ENCODE measurements at regions not wholly inside any gene's neighbourhood (a gene's known extent, or its start where the extent isn't known, plus 50 kb on each side); places are given as distances from the start of the nearest gene placed in this dataset.

- DNase-seq (ENCODE audit: low read depth), result no peak
Observed at GRCh38 chr6:17047889-17048288, 54.0 kb upstream of the STMND1 start.

DNA sequence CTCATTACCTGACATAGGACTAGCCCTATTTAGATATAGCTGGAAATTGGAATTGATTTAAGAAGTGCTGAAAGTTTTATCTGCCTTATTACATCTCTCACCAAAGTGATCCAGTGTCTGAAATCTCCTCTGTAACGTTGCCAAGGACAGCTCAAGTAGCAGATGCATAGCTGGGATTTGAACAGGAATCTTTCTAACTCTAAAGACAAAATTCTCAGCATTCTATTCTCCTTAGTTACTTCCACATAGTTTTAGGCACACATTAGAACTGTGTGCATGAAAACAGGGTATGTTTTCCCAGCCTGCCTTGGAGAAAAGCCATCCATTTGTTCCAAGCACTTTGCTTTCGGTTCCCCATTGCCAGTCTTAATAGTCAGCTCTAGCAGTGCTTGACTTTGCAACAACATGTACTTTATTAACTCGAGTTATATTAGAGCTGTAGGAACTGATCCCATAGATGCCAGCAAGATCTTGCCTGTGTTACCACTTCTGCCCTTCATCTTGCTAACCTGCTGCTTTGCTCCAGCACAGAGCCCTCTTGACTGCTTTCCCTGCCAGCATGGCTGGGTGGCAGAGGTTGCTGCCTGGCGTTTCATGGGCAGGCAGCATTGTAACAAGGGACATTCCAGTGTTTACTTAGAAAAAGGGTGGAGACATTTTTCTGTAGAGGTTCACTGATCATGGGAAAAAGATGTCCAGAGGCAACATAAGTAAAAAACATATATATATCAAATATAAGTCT, 56.1 kb upstream of the STMND1 start:
- no peak for DNase-seq (ENCODE audit: low read depth)

- DNase-seq (ENCODE audit: low read depth), result no peak
Observed at GRCh38 chr6:17043148-17043522, 58.7 kb upstream of the STMND1 start.

DNA sequence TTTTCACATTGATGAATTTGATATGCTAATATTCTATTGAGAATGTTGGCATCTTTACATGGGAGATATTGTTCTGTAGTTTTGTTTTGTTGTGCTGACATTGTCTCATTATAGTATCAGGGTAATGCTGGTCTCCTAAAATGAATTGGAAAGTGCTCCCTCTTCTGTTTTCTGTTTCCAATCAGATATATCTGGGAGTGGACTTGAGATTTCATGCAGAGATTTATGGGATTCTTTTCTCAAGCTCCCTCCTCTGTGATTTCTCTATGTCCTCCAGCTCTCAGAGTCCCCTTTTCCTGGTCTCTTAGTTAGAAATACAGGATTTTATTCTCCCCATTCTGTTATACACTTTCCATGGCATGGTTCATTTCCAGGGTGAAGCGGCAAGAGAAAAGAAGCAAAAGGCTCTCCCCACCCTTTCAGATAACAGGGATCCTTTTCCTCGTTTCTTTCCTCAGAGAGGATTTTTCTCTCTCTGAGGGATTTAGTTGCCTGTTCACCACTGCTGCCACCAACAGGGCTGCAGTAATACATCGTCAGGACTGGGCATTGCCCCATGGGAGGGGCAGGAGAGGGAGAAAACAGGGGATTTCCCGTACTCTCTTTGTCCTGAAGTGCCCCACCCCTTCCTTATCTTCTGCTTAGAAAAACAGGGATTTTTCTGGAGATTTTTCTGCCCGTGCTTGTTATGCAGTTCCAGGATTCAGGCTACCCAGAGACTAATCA, 59.3 kb upstream of the STMND1 start:
- DNase-seq (ENCODE audit: low read depth), result no peak

DNA sequence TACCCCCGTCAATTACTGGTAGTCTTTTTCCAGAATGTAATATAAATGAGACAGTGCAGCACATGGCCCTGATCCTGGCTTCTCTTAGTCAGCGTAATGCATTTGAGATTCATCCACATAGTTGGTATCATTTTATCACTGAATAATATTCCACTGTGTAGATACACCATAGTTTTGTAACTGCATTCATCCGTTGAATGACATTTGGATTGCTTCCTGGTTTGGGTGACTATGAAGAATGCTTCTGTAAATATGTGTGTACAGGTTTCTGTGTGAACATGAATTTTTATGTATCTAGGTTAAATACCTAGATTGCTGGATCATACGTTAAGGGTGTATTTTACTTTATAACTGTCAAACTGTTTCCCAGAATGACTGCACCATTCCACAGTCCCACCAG, 62.6 kb upstream of the STMND1 start:
- DNase-seq (ENCODE audit: low read depth), result no peak

DNA sequence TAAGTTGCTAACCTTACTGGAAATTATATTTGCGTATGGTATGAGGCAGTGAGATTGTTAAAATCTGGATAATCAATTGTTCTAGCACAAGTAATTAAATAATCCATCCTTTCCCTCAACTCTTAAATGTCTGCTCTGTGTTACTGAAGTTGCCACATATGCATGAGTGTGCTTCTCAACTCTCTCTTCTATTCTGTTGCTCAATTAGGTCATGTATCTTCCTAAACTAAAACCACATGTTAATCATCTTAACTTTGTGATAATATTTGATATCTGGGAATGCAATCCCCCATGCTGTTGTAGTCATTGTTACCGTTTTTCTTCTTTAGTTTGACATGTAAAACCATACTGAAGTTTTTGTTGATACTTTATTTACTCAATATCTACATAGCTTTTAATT, 63.5 kb upstream of the STMND1 start:
- no peak for DNase-seq (ENCODE audit: low read depth)

DNA sequence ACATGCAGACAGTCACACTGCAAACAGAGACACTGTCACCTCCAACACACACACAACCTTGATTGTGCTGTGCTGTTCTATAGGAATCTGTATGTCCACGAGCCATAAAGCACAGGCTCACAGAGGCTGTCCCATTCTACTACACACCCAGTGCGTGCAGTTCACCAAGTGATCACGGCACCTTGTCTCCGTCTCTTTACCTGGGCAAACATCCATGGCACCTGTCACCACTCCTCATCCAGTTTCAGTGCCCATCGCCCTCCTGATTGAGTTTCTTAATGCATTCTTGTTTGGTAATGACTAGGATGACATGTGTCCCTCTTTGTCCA, 65.8 kb upstream of the STMND1 start:
- DNase-seq (ENCODE audit: low read depth), result no peak

DNA sequence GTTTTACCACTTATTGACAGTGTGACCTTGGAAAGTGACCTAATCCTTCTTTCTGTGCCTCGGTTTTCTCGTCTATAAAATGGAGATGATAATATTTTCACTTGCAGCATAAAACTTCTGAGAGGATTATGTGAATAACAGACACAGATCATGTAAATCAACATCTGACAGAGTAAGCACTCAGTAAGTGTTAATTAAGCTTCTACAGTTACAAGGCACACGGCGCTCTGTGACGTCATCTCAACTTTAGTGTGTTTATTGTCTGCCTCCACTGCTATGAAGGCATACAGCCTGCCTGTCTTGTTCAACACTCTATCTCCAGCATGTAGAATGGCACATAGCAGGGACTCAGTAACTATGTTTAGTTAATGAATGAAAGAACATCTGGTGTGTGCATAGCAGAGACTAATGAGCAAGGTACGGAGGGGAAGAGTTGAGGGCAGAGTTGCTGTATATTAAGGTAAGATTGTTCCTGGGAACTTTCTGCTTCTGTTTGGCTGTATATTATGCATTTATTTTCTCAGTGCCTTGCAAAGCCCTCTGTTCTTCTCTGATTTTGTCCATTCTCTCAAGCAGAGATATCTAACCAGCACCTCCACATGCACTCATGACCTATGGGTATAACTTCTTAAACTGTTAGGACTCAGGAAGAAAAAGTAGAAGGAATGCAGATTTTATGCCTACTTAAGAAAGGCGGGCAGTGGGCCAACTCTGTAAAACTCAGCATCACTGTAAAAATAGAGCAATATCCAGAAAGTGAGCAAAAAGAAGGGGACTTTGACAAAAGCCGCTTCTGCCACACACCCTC, 66.4 kb upstream of the STMND1 start:
- DNase-seq (ENCODE audit: low read depth), result no peak

DNA sequence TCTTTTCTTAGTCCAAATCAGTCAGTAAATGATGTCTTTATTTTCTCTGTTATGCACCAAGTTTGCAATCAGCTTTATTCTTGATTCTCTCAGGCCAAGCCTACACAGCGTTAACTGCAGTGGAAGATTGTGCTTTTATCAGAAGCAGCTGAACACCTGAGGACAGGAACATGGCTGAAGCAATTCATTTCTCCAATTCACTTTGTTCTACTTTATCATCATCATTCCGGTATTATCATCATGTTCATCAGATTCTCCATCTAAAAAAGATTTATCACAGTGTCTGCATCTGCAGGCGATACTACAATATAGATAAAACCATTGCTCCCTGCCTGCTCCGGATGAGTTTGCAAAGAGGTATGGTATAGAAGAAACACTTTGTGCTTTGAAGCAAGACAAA, 68.1 kb upstream of the STMND1 start:
- DNase-seq (ENCODE audit: low read depth), result no peak

DNA sequence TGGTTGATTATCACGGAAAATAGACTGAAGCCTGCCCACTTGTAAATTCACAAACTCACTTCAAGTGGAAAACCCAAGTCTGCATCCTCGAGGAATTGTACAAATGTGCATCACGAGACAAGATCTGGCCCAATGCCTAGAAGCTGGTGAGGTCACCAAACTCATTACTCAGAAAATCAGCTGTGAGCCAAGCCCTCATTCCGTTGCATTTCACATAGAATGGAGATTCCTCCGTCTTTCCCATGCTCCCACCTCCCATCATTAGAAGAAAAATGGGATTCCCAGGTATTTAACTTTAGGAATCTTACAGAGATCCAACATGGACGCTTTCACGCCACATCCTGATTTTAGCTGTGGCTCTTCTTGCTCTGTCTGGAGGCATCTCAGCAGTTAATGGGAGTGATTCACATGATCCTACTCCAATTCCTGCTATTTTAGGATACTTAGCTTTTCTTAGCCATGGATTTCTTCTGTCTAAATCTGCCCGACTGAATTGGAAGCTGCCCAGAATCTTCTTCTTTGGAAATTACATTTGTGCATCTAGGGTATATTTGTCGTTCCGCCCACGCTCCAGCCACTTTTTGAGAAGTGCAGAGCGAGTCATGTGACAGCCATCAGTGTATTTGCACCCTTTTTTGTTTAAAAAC, 68.7 kb upstream of the STMND1 start:
- DNase-seq (ENCODE audit: low read depth), result peak; percentile 93

DNA sequence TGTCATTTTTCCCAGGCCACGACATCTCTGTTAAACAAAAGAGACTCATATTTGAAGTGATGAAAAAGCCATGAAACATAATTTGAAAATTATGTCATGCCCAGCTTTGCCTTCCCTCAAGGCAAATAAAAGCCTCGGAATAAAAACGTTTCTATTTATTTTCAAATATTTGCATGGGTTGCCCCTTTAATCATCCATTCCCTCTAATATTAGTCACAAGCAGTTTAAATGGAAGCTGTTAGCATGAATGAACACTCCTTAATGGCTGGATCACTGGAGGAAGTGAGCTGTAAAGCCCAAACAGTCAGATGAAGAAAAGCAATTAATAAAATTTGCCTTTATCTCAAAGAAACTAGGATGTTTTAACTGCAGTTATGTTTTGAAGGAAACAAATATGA, 69.3 kb upstream of the STMND1 start:
- no peak for DNase-seq (ENCODE audit: low read depth)

DNA sequence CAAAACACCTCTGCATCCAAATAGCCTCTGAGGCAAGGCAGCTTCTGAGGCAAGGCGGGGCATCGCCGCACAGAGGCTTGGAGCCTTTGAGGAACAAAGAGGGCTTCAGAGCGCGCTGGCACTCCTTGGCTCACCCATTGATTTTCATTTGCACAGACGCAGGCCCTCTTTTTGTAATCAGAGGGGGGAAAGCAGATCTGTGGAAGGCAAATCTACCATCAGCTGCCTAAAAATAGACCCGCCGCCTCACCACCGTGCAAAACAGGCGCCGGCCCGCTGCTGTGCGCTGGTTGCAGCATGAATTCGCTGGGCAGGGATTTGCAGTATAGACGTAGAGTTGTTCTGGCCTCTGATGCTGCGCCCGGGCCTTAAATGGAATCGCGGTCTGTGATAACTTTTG, 69.9 kb upstream of the STMND1 start:
- no peak for DNase-seq (ENCODE audit: low read depth)

GRCh38 chr6:17027441-17027840, 74.4 kb upstream of the STMND1 start:
- no peak for DNase-seq (ENCODE audit: low read depth)

GRCh38 chr6:17022604-17023003, 79.2 kb upstream of the STMND1 start:
- no peak for DNase-seq (ENCODE audit: low read depth)

GRCh38 chr6:17021539-17021889, 80.3 kb upstream of the STMND1 start:
- peak; percentile 61 for DNase-seq (ENCODE audit: low read depth)

DNA sequence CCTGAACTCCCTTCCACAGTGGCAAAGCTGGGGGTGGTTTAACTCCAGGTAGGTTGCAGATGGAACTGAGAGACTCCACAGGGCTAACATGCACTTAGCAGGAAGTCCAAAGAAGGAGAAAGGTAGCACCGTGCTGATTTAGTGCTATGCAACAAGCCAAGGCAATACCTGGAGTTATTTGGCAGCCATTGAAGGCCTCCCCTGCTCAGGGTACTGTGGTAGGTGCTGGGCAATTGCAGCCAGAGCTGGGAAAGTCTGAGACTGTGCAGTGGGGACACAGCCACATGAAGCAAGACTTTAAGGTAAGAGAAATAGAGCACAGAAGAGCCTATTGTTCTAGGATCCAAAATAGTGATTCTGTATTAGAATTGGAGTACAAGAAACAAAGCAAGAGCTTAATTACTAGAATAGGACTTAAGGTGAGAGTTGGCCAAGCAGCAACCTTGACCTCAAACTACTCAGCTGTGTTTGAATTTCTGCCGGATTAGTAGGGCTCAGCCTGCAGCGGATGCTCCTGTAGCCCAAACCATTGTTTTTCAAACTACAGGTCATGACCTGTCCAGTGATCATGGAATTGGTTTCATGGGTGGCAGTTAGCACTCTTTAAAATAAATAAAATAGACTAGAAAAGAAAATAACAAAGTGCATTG, 80.8 kb upstream of the STMND1 start:
- no peak for DNase-seq (ENCODE audit: low read depth)

GRCh38 chr6:17018425-17018824, 83.4 kb upstream of the STMND1 start:
- DNase-seq (ENCODE audit: low read depth), result no peak

DNA sequence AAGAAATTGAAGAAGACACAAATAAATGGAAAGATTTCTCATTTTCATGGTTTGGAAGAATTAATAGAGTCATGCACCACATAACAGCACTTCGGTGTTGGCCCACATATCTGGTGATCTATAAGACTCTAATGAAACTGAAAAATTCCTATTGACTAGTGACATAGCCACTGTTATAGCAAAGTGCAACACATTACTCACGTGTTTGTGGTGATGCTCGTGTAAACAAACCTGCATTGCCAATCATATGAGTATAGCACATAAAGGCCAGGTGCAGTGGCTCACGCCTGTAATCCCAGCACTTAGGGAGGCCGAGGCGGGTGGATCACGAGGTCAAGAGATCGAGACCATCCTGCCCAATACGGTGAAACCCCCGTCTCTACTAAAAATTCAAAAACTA, 84.4 kb upstream of the STMND1 start:
- DNase-seq (ENCODE audit: low read depth), result no peak

GRCh38 chr6:17015551-17016381, 86.1 kb upstream of the STMND1 start:
- DNase-seq (ENCODE audit: low read depth), result no peak

DNA sequence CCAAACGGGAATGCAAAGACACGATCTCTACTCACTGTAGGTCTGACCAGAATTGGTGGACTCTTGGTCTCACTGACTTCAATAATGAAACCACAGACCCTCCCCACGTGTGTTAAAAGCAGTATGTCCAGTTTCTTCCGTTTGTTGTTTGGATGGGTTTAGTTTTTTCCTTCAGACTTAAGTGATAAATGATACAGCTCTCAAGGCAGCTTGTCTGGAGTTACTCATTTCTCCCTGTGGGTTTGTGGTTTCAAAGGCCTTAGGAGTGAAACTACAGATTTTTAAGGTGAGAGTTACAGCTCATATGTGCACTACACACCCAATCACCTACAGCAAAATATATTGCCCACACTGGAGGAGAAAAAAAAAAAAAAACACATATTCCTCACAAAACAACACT, 86.7 kb upstream of the STMND1 start:
- DNase-seq (ENCODE audit: low read depth), result peak; percentile 53

- peak; percentile 79 for DNase-seq (ENCODE audit: low read depth)
Observed at GRCh38 chr6:17013701-17014100, 88.1 kb upstream of the STMND1 start.

All from HS-5 (cell line).